Body of pancreas (tissue), 4 donors: ENCODE measurements at regions not wholly inside any gene's neighbourhood (a gene's known extent, or its start where the extent isn't known, plus 50 kb on each side); places are given as distances from the start of the nearest gene placed in this dataset.

Experiments used
- ATAC-seq: fragments of 150-250 bp; one replicate; pipeline ENCODE4 v1.9.1; 2016
- DNase-seq, 4 donors: peaks; one replicate each; pipeline ENCODE4 v3.0.0-alpha.2; 2019
- H3K27ac ChIP-seq, 4 donors: fragments of 200-600 bp; sonication (generic); 1 replicate in 3 of 4; 2 replicates in 1 of 4; pipeline versions ENCODE4 v1.5.1 to v1.6.1; 2016 to 2019; ENCODE audit warnings: mild to moderate bottlenecking in 1 of 4, mixed read lengths in 1 of 4, moderate library complexity in 1 of 4
- H3K27me3 ChIP-seq, 2 donors: fragments of 200-600 bp; sonication (generic); one replicate each; pipeline ENCODE4 v1.6.0; 2016; ENCODE audit warnings: mild to moderate bottlenecking in 1 of 2
- H3K36me3 ChIP-seq, 2 donors: fragments of 200-600 bp; sonication (generic); replicated peaks in 1 of 2; 2 replicates each; pipeline ENCODE4 v1.5.1; 2016; ENCODE audit warnings: low read depth in 2 of 2; ENCODE audit not compliant: insufficient read depth in 1 of 2
- H3K4me1 ChIP-seq: fragments of 200-600 bp; sonication (generic); one replicate; pipeline ENCODE4 v1.6.0; 2016
- H3K4me3 ChIP-seq, 2 donors: fragments of 200-600 bp; sonication (generic); 1 replicate in 1 of 2; 2 replicates in 1 of 2; pipeline ENCODE4 v1.5.1; 2016 to 2019
- H3K9me3 ChIP-seq, 3 donors: fragments of 200-600 bp; sonication (generic); 1 replicate in 2 of 3; 2 replicates in 1 of 3; pipeline ENCODE4 v1.5.1; 2016
- CTCF ChIP-seq, 7 experiments: fragments of 450-650 bp in 4 of 7; fragments of 200-600 bp in 3 of 7; sonication (generic) in 3 of 7; IDR thresholded peaks; one replicate each; pipeline ENCODE4 v1.5.1; 2016 to 2019; ENCODE audit warnings: antibody characterized with exemption in 7 of 7
- POLR2A ChIP-seq, 3 donors: fragments of 450-650 bp; IDR thresholded peaks; one replicate each; pipeline ENCODE4 v1.6.1; 2016; ENCODE audit warnings: antibody characterized with exemption in 3 of 3, mild to moderate bottlenecking in 2 of 3
- WGBS, 2 donors: methylation state at CpG; one replicate each; pipeline ENCODE4 v1.1.5; 2017; 5-methylcytosine and 5-hydroxymethylcytosine counted together
- intact Hi-C: fragments of 100-400 bp; cut with DNase I; formaldehyde crosslinking; loops from one replicate; pipeline ENCODE4 v1.15.1; 2023

- no peak for ATAC-seq
- intact Hi-C loops: loop anchor here (10.0 kb wide), 1 partner anchor 521 kb away; no protein-coding TSS in a partner anchor
These were observed 86.6 kb downstream of the LINGO1 start for GRCh38 chr15:77546050-77546501.

GRCh38 chr15:77545058-77545457 is 87.7 kb downstream of the LINGO1 start:
- ATAC-seq: no peak
- intact Hi-C loops: loop anchor here (10.0 kb wide), 1 partner anchor 520 kb away; no protein-coding TSS in a partner anchor
- H3K36me3 ChIP-seq: no peaks in the 10 kb centered on the region
- H3K9me3 ChIP-seq: no peaks in the 10 kb centered on the region
- no peak overlapping the region for H3K4me3 ChIP-seq
- no peaks in the 10 kb centered on the region for H3K27me3 ChIP-seq
- peaks cover 18% of the 10 kb centered on the region for H3K4me1 ChIP-seq
- 71 to 72% methylated on average over 6 of the region's 6 CpGs for WGBS, 2 donors
- TF ChIP-seq CTCF (IDR thresholded peaks at IDR 0.05) (no peak), POLR2A (IDR thresholded peaks at IDR 0.05) (no peak)
- H3K27ac ChIP-seq: no peak overlapping the region
- no peak for DNase-seq

More at GRCh38 chr15:77546050-77546501, 86.6 kb downstream of the LINGO1 start:
- H3K27me3 ChIP-seq: no peaks in the 10 kb centered on the region
- no peak overlapping the region for H3K27ac ChIP-seq
- no peaks in the 10 kb centered on the region for H3K36me3 ChIP-seq
- no peaks in the 10 kb centered on the region for H3K9me3 ChIP-seq
- TF ChIP-seq POLR2A (IDR thresholded peaks at IDR 0.05) (no peak), CTCF (IDR thresholded peaks at IDR 0.05) (no peak)
- 6 to 40% methylated on average over 2 to 4 of the region's 4 CpGs for WGBS, 2 donors
- no peak for DNase-seq
- H3K4me3 ChIP-seq: no peak overlapping the region
- H3K4me1 ChIP-seq: peaks cover 18% of the 10 kb centered on the region

- peaks cover 25% of the 10 kb centered on the region for H3K4me1 ChIP-seq
- H3K36me3 ChIP-seq: no peaks in the 10 kb centered on the region
- intact Hi-C loops: loop anchor here (10.0 kb wide), 1 partner anchor 519 kb away; no protein-coding TSS in a partner anchor
- TF ChIP-seq CTCF (IDR thresholded peaks at IDR 0.05) (no peak), POLR2A (IDR thresholded peaks at IDR 0.05) (no peak)
- H3K4me3 ChIP-seq: no peak overlapping the region
- no peaks in the 10 kb centered on the region for H3K9me3 ChIP-seq
- no peaks in the 10 kb centered on the region for H3K27me3 ChIP-seq
- ATAC-seq (no peak), DNase-seq (no peak)
- 56 to 59% methylated on average over 8 of the region's 8 CpGs for WGBS, 2 donors
- H3K27ac ChIP-seq: peak overlapping the region in 1 of 4 donors; percentile 63
These were observed 88.5 kb downstream of the LINGO1 start for GRCh38 chr15:77544162-77544561.

GRCh38 chr15:77543159-77543882 is 89.4 kb downstream of the LINGO1 start:
- Histone ChIP-seq H3K36me3 (no peaks in the 10 kb centered on the region), H3K4me3 (no peak overlapping the region), H3K4me1 (peaks cover 34% of the 10 kb centered on the region), H3K27ac (peak overlapping the region in 3 of 4 donors; percentile 18 to 63 (median 61)), H3K27me3 (no peaks in the 10 kb centered on the region), H3K9me3 (no peaks in the 10 kb centered on the region)
- peak; percentile 97 to 99 (median 99) for TF ChIP-seq CTCF (IDR thresholded peaks at IDR 0.05)
- TF ChIP-seq POLR2A (IDR thresholded peaks at IDR 0.05): peak in 2 of 3 donors; percentile 44 to 58
- DNase-seq (peak; percentile 89 to 94 (median 91)), ATAC-seq (peak; percentile 87)
- intact Hi-C loops: loop anchor here (10.0 kb wide), 1 partner anchor 519 kb away; no protein-coding TSS in a partner anchor
- WGBS, 2 donors: 6 to 31% methylated on average over 4 to 30 of the region's 32 CpGs
